Activated CD8-positive, alpha-beta T cell treated with anti-CD3 and anti-CD28 coated beads for 36 hours (primary cell): ENCODE measurements at regions not wholly inside any gene's neighbourhood (a gene's known extent, or its start where the extent isn't known, plus 50 kb on each side); places are given as distances from the start of the nearest gene placed in this dataset.

Source experiments
- ATAC-seq: fragments of 200-7000 bp; cut with Tn5 transposase; one replicate; pipeline ENCODE4 v1.10.0; 2021; ENCODE audit warnings: mild to moderate bottlenecking, moderate library complexity
- CTCF ChIA-PET: fragments of 350-600 bp; sonication (Branson Sonifier 250); formaldehyde crosslinking; loops from one replicate; lab custom pipeline; 2021; ENCODE audit warnings: antibody characterized with exemption; lab: Charles Lee
- POLR2A ChIA-PET: fragments of 350-600 bp; sonication (Branson Sonifier 250); formaldehyde crosslinking; loops from one replicate; lab custom pipeline; 2021; ENCODE audit warnings: antibody characterized with exemption; lab: Charles Lee
- DNase-seq: peaks from one replicate; pipeline ENCODE4 v3.0.0-alpha.2; 2020
- H3K27ac Mint-ChIP-seq: one replicate; pipeline ENCODE4 v1.8.0; 2021; ENCODE audit warnings: mild to moderate bottlenecking, mixed read lengths
- H3K27me3 Mint-ChIP-seq: one replicate; pipeline ENCODE4 v1.8.0; 2021; ENCODE audit warnings: mixed read lengths
- H3K36me3 Mint-ChIP-seq: one replicate; pipeline ENCODE4 v1.8.0; 2021; ENCODE audit warnings: low read depth, mixed read lengths
- H3K4me1 Mint-ChIP-seq: one replicate; pipeline ENCODE4 v1.8.0; 2021; ENCODE audit warnings: low read depth, mixed read lengths
- H3K4me3 Mint-ChIP-seq: one replicate; pipeline ENCODE4 v1.8.0; 2021; ENCODE audit warnings: mild to moderate bottlenecking, moderate library complexity, mixed read lengths
- H3K9me3 Mint-ChIP-seq: one replicate; pipeline ENCODE4 v1.8.0; 2021; ENCODE audit warnings: mixed read lengths
- intact Hi-C: fragments of 100-400 bp; cut with micrococcal nuclease; formaldehyde crosslinking; loops from one replicate; pipeline ENCODE4 v1.10.0; 2022
- TF ChIP-seq, protein P1 (sequence below): fragments of 200-600 bp; IDR thresholded peaks from one replicate; pipeline ENCODE4 v1.8.0; 2022; ENCODE audit warnings: antibody characterized with exemption, mild to moderate bottlenecking

DNA sequence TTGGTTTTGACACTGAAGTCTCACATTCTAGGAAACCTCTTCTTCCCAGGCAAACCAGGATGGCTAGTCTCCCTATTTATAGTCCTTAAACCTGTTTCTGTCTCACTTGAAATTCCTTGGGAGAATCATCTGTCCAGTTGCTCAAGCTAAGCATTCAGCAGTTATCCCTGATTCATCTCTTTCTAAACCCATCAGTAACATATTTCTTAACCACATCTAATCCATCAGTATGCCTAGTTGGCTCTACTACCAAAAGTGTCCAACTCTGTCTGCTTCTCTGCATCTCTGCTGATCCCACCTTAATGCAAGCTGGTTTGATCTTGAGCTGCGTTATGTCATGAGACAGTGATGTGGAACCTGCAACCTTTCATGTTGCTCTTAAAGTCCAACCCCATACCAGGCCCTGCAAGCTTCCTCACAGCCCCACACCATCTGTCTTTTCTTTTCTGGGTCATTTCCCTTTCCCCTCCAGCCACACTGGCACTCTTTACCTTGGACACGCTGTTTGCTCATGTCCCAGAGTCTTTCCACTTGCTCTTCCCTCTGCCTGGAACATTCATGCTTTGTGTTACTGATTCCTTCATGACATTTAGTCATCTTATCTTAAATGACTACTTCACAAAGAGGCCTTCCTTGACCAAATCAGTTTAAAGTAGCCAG lies 380.8 kb upstream of the RGS6 start:
- ATAC-seq (no peak), DNase-seq (no peak)
- intact Hi-C loops = no loop called here
- Mint-ChIP-seq H3K27me3 (no peaks in the 10 kb centered on the region), H3K36me3 (peaks cover 6% of the 10 kb centered on the region), H3K4me3 (no peak overlapping the region), H3K27ac (no peak overlapping the region), H3K4me1 (peaks cover 51% of the 10 kb centered on the region), H3K9me3 (no peaks in the 10 kb centered on the region)
- ChIA-PET CTCF (interaction anchor here (1.2 kb wide), 1 partner anchor 10 kb away, joined by 3 read pairs; no protein-coding TSS in a partner anchor), POLR2A (interaction anchor here (0.6 kb wide), 1 partner anchor 1430 kb away, joined by 3 read pairs; no protein-coding TSS in a partner anchor)
- TF ChIP-seq, protein P1, sequence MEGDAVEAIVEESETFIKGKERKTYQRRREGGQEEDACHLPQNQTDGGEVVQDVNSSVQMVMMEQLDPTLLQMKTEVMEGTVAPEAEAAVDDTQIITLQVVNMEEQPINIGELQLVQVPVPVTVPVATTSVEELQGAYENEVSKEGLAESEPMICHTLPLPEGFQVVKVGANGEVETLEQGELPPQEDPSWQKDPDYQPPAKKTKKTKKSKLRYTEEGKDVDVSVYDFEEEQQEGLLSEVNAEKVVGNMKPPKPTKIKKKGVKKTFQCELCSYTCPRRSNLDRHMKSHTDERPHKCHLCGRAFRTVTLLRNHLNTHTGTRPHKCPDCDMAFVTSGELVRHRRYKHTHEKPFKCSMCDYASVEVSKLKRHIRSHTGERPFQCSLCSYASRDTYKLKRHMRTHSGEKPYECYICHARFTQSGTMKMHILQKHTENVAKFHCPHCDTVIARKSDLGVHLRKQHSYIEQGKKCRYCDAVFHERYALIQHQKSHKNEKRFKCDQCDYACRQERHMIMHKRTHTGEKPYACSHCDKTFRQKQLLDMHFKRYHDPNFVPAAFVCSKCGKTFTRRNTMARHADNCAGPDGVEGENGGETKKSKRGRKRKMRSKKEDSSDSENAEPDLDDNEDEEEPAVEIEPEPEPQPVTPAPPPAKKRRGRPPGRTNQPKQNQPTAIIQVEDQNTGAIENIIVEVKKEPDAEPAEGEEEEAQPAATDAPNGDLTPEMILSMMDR = no peak

DNA sequence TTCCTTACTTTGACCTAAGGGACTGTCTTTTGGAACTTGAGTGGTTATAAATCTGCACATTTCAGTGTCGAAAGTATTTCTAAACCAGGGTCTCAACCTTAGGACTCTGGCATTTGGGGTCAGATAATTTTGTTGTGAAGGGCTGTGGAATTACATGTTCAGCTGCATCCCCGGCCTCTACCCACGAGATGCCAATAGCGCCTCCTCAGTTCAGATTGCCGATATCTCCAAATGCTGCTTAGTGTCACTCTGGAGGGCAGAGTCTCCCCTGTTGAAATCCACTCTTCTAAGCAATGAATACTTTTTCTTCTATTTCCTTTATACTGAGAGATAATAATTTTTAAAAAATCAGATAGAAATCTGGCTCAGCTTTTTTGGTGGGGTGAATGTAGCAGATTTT lies 379.4 kb upstream of the RGS6 start:
- Mint-ChIP-seq H3K9me3 (no peaks in the 10 kb centered on the region), H3K27me3 (no peaks in the 10 kb centered on the region), H3K4me1 (peaks cover 63% of the 10 kb centered on the region), H3K36me3 (peaks cover 12% of the 10 kb centered on the region), H3K27ac (peak overlapping the region; percentile 99), H3K4me3 (no peak overlapping the region)
- no peak for ATAC-seq
- DNase-seq = no peak
- intact Hi-C loops = no loop called here
- TF ChIP-seq, protein P1 = no peak
- ChIA-PET POLR2A (no interaction called here), CTCF (interaction anchor here (0.9 to 1.3 kb wide), 3 partner anchors 55 to 410 kb away, joined by 3 to 5 read pairs (median 3); no protein-coding TSS in a partner anchor)

DNA sequence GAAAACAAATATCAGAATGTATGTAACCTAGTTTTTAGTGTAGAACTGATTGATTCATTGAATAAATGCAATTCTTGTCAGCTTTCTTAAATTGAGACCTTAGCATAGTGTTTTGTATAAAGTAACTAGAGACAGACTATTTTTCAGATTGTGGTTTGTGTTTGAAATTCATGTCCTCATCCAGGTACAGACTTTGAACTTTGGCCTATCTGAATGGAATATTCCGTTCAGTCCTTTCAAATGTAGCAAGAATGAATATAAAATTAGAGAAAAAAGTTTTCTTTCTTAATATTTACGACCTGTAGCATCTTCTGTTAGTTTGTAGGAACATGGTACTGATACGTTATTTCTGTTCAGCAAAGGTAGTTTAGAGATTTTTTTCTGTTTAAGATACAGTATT lies 378.4 kb upstream of the RGS6 start:
- peaks cover 72% of the 10 kb centered on the region for H3K4me1 Mint-ChIP-seq
- ChIA-PET POLR2A (no interaction called here), CTCF (interaction anchor here (1.0 to 1.3 kb wide), 3 partner anchors 41 to 411 kb away, joined by 3 to 5 read pairs (median 4); no protein-coding TSS in a partner anchor)
- no peaks in the 10 kb centered on the region for H3K27me3 Mint-ChIP-seq
- H3K36me3 Mint-ChIP-seq = peaks cover 19% of the 10 kb centered on the region
- peak overlapping the region; percentile 99 for H3K27ac Mint-ChIP-seq
- intact Hi-C loops = no loop called here
- DNase-seq (no peak), ATAC-seq (no peak)
- no peak overlapping the region for H3K4me3 Mint-ChIP-seq
- H3K9me3 Mint-ChIP-seq = no peaks in the 10 kb centered on the region
- TF ChIP-seq, protein P1 = no peak

DNA sequence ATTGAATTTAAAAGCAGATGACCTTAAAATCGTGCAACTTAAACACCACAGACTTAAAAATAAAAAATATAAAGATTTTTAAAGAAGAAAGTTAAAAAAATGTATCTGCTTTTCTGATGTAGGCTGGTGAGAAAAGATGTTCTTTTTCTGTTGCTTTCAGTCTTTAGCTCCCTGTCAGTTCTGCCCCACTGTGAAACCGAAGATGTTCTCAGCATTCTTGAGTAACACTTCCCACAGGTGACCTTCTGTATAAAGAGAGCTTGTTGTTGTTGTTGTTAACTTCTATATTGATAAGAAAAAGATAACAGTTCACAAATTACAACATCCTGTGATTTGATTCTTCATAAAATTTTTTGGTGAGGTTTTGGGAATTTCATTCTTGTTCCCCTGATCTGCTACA lies 377.9 kb upstream of the RGS6 start:
- Mint-ChIP-seq H3K36me3 (peaks cover 19% of the 10 kb centered on the region), H3K4me1 (peaks cover 73% of the 10 kb centered on the region), H3K9me3 (no peaks in the 10 kb centered on the region), H3K4me3 (peak overlapping the region; percentile 23), H3K27ac (peak overlapping the region; percentile 99), H3K27me3 (no peaks in the 10 kb centered on the region)
- ATAC-seq (no peak), DNase-seq (peak; percentile 25)
- CTCF ChIA-PET = interaction anchor here (0.7 to 1.8 kb wide), 6 partner anchors 9 to 228 kb away, joined by 3 to 6 read pairs (median 4); no protein-coding TSS in a partner anchor
- POLR2A ChIA-PET = interaction anchor here (1.1 to 2.1 kb wide), 2 partner anchors 233 to 1372 kb away, joined by 3 to 7 read pairs; partner anchors contain the start of genes DCAF4 and SIPA1L1
- TF ChIP-seq, protein P1 = no peak
- intact Hi-C loops = no loop called here
